ENCODE measurements at regions not wholly inside any gene's neighbourhood (a gene's known extent, or its start where the extent isn't known, plus 50 kb on each side); places are given as distances from the start of the nearest gene placed in this dataset.

- TF ChIP-seq POLR2A (IDR thresholded peaks at IDR 0.05) = no peak
- no peak for TF ChIP-seq CTCF (IDR thresholded peaks at IDR 0.05)
Observed at GRCh38 chr5:159553792-159554191, 223.5 kb upstream of the IL12B start.
